GM18511 (cell line): ENCODE measurements at regions not wholly inside any gene's neighbourhood (a gene's known extent, or its start where the extent isn't known, plus 50 kb on each side); places are given as distances from the start of the nearest gene placed in this dataset.
A peak's percentile ranks its signal among the peaks of the same experiment; 100 is the strongest.

Experiments used
- ATAC-seq: cut with Tn5 transposase; IDR thresholded peaks from one replicate; pipeline ENCODE4 v1.9.1; 2021; ENCODE audit warnings: mild to moderate bottlenecking, moderate library complexity; ENCODE audit not compliant: unreplicated experiment

- ATAC-seq: no peak
Measured at GRCh38 chr12:97082029-97082428, 175.0 kb downstream of the NEDD1 start.

- no peak for ATAC-seq
Measured at GRCh38 chr12:97093187-97093683, 186.2 kb downstream of the NEDD1 start.

GRCh38 chr12:97097734-97098133 is 190.7 kb downstream of the NEDD1 start:
- no peak for ATAC-seq

GRCh38 chr12:97109441-97109840 is 202.4 kb downstream of the NEDD1 start:
- no peak for ATAC-seq

GRCh38 chr12:97112136-97112535 is 205.1 kb downstream of the NEDD1 start:
- ATAC-seq: no peak

GRCh38 chr12:97118796-97119375 is 211.8 kb downstream of the NEDD1 start:
- no peak for ATAC-seq

- ATAC-seq: no peak
Measured at GRCh38 chr12:97127061-97127460, 220.0 kb downstream of the NEDD1 start.

GRCh38 chr12:97131220-97131981 is 224.3 kb downstream of the NEDD1 start:
- no peak for ATAC-seq

- no peak for ATAC-seq
Measured at GRCh38 chr12:97132270-97132669, 225.2 kb downstream of the NEDD1 start.

GRCh38 chr12:97134495-97134894 is 227.4 kb downstream of the NEDD1 start:
- ATAC-seq: no peak

GRCh38 chr12:97140355-97140754 is 233.3 kb downstream of the NEDD1 start:
- no peak for ATAC-seq

- no peak for ATAC-seq
Measured at GRCh38 chr12:97142737-97143410, 235.8 kb downstream of the NEDD1 start.

- peak; percentile 100 for ATAC-seq
Measured at GRCh38 chr12:97148941-97149559, 242.0 kb downstream of the NEDD1 start.

- ATAC-seq: no peak
Measured at GRCh38 chr12:97151481-97151880, 244.4 kb downstream of the NEDD1 start.

- ATAC-seq: no peak
Measured at GRCh38 chr12:97159377-97159776, 252.3 kb downstream of the NEDD1 start.

- no peak for ATAC-seq
Measured at GRCh38 chr12:97160277-97160676, 253.2 kb downstream of the NEDD1 start.

- ATAC-seq: no peak
Measured at GRCh38 chr12:97162173-97162572, 255.1 kb downstream of the NEDD1 start.

GRCh38 chr12:97164936-97165335 is 257.9 kb downstream of the NEDD1 start:
- ATAC-seq: no peak

GRCh38 chr12:97167598-97167997 is 260.5 kb downstream of the NEDD1 start:
- ATAC-seq: no peak

GRCh38 chr12:97168804-97169203 is 261.7 kb downstream of the NEDD1 start:
- no peak for ATAC-seq

- ATAC-seq: no peak
Measured at GRCh38 chr12:97169889-97170567, 263.0 kb downstream of the NEDD1 start.
